GM19240 (cell line): ENCODE measurements at regions not wholly inside any gene's neighbourhood (a gene's known extent, or its start where the extent isn't known, plus 50 kb on each side); places are given as distances from the start of the nearest gene placed in this dataset.

Experiments
- DNase-seq: peaks from one replicate; pipeline ENCODE4 v3.0.0; 2011; ENCODE audit warnings: low spot score; ENCODE audit not compliant: insufficient read length

DNA sequence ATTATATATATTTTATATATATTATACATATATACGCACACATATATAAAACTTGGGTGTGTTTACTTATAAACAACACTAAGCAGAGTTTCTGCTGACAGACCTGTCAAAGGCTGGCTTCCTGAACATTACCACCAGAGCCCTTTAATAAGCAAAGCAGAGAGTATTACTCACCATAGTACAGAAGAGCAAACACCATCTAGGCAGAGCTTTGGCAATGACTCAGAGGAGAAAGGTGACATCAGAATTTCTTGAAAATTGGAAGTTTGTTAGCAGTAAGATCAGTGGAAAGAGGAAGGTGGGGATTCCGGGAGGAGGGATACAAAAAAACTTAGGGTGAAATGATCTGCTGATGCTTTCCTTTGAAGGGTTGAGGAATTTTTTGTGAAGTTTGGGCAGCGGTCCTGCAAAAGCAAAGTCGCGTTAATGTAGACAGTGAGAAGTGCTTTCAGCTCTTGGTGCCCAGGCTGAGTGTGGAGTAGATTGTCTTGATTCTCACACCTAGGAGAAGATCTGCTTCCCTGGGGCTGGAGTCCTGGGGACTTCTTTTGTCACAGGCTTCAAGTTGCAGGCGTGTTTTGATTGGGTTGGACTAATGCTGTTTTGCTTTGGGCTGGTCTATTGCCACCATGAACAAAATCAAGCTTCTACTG, 109.6 kb upstream of the BACH2 start:
- DNase-seq, result no peak

DNA sequence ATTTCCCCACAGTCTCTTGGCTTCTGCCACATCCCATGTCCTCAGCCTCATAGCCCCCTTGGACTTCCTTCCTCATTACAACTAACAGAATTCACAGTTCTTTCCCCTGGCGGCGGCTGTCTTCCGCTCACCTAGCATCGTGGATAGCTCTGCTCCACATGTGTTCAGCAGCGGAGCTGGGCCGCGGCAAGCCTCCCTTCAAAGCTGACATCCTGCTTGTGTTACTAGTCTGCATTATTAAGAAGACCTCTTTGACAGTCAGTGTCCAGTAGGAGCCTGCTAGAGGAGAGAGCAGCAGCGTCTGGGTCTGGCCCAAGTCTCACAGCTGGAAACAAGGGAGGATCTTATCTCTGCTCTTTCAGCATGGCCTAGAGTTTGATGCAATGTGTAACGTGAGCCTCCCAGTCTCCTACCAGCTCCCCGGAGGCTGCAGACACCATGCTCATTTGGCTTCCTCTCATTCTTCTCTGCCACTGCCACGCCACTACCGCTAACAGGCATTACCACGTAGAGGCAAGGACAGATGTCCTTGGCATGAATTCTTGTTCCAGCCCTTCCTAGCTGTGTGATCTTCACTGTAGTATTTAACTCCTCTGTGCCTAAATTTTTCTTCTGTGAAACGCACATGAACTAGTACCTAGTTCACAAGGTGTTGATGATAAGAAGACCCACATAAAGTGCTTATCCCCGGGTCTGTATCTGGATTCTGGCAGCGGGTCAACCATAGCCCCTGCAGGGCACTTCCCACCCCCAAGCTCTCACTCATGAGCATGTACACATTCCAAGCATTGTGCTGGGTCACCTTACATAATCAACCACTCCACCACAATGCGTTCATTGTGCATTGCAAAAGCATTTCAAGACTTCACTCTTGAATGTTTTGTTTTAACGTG, 107.1 kb upstream of the BACH2 start:
- DNase-seq, result no peak

DNA sequence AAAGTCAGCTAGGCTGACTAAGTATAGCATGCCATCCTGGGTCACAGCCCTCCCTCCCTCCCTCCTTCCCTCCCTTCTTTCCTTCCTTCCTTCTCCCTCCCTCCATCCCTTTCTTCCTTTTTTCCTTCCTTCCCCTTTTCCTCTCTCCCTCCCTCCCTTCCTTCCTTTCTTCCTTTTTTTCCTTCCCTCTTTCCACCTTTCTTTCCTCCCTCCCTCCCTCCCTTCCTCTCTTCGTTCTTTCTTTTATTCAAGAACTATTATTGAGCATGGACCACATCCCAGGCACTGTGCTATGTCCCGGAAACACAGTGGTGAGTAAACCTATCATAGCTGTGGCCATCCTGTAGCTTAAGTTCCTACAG, 106.2 kb upstream of the BACH2 start:
- no peak for DNase-seq

DNA sequence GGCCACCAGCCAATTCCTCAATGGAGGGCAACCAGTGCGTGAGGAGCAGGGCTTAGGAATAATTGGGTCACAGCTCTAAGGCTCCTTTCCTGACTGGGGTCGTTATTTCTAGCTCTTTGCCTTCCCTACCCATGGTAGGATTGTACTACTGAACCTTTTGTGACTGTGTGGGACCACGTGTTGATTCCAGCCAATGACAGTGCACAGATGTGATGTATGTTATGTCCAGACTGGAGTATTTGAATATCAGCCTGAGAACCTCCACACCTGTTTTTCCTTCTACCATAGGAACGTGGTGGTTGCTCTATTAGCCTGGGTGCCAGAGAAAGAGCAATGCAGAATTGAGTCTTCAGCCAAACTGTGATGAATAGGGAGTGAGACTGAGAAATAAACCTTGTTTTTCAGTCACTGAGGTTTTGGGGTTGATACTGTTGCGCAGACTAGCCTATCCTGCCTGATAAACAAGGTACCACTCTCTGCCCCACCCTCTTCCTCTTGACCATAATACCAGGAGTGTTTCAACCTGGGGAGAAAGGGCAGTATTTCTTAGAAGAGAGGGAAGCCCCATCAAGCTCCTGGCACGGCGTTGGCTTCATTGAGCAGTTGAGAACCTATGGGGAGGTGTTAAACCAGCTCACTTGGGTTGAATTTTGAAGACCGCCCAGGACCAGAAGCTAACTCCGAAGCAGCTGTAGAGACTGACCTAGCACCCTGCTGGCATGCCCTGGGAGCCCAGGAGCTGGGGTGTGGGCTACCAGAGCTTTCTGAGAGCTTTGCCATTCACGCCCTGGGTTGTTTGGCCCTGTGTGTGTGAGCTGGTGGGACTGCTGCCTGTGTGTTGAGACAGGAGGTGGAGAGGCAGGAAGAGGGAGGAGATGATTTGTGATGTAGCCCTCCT, 105.5 kb upstream of the BACH2 start:
- no peak for DNase-seq

DNA sequence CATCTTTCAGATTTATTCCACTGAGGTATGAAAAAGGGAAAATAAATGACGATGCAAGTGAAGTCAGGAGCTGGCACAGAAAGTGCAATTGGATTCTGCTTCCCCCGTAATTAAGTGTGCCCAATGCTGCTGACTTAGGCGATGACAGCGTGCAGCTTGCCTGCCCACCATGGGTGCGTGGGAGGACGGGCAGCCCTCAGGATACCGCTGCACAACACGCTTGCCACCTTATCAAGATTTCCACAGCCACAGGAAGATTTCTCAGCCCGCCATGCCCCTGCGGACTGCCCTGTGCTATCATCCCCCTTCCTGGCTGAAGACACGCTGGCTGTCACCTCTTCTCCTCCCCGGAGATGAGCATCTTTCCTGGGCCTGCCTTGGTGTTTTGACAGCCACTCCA, 103.3 kb upstream of the BACH2 start:
- no peak for DNase-seq

DNA sequence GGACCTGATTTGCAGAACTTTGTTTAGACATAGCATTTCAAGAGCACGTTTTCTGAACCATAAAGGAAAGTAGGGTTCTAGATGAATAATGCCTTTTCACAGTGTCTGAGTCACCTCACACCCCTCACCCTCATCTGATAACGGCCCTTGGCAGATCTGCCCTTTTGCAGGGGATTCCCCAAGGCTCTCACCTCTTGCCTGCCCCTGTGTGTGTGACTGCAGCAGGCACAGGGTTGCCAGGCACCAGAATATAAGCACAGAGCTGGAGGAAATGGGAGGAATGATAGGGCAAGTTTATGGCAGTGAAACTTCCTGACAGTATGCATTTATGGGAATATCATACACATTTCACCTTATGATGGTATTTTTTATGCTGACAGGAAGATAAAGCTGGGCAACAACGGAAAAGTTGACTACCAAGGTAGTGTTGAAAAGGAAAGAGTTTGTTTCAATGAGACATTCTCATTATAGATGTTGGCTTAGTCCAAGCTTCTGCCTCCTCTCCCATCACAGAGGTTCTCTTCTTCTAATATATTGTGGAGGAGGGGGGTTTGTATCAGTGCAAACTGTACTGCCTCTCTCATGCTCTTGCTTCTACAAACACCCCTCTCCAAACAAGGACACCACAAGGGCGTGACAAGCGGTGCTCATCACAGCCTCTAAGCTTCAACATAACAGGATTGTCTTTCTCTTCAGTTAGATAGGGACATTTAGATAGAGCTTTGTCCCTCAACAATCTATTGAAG, 101.5 kb upstream of the BACH2 start:
- DNase-seq, result no peak

DNA sequence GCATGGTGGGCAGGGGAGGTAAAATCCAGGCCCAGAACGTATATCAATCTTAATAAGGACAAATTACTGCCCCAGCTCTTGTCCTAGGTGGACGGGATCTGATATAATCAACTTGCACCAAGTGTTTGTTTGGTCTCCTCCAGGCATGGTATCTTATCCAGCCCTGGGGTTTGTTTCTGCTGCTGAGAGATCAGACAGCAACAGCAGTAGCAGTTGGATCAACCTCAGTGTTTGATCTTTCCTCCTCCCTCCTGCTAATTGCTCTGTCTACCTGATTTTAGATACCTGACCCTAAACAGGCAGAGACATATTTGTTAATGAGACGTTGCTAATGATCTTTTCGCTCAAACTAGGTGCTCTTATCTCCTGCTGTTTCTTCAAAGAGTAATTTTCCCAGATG, 100.4 kb upstream of the BACH2 start:
- DNase-seq, result no peak

DNA sequence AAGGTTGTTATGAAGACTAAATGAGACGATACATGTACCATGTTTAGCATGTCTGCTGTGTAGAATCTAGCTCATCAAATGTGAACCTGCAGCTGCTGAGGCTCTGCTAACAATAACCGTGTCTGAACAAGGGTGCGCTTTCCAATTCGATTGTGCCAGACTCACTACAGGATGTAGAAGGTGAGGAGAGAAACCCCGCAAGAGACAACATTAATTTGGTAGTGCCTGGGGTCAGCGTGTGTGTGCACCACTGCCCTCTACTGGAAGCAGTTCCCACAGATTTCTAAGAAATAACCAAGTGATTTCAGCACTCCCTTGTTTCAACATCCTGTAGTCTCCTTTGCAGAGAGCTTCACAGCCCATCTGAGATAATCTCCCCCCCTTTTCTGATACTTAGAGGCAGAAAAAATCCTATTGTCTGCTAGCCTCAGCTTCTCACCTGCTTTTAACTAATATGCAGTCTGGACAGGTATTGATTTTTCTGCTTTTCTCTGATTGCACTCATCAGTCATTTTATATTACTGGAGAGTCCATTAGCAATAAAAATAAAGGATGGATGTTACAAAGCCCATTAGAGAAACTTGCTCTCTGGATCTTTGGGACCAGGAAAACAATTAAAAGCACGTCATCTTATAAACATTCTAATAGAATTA, 96.7 kb upstream of the BACH2 start:
- DNase-seq, result no peak

DNA sequence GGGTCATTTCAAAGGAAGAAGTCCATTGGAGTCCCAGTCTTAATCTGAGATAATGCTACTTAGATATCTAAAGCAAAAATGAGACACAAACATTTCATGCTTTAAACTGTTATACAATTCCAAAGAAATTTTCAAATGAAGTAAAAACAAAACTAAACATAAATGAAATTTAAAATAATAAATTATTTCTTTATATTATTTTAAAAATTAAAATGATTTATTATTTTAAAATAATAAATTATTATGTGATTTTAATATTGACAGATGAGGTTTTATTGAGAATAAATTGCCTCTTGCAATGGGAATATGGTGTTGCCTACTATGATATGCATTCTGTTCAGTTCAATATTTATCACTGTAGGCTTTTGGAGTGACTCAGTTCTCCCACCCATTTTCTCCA, 93.7 kb upstream of the BACH2 start:
- no peak for DNase-seq

DNA sequence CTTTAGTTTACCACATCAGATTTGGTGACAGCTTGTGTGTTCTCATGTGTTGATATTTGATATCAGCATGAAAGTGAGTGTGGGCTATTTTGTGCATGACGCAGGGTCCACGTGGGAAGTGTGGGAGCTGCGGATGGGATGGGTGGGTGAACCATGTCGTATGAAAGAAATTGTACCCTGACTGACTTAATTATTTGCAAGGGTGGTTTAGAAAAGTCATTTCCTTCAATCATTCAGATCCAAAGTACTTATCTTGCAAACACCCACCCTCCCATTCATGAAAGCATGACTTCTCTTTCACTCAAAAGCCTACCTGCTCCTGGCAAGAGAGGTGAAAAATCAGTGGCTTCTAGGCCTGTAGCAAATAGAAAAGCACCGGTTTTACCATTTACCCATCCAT, 91.8 kb upstream of the BACH2 start:
- DNase-seq, result no peak

DNA sequence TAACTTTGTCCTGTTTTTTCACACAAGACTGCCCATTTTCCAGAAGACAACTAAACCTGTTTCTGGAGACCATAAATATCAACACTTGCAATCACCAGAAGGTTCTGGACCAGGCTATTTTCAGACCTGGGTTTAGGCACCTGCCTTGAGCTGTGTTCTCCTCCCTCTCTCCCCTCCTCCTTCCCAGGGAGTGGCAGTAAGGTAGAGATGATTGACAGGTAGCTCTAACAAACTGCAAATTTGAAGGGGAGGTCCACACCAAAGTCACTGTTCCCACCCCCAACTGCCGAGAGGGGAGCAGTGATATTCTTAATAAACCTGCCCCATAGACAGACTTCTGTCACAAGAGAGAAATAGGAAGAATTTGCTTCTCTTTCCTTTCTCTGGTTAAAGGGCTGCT, 91.2 kb upstream of the BACH2 start:
- no peak for DNase-seq

DNA sequence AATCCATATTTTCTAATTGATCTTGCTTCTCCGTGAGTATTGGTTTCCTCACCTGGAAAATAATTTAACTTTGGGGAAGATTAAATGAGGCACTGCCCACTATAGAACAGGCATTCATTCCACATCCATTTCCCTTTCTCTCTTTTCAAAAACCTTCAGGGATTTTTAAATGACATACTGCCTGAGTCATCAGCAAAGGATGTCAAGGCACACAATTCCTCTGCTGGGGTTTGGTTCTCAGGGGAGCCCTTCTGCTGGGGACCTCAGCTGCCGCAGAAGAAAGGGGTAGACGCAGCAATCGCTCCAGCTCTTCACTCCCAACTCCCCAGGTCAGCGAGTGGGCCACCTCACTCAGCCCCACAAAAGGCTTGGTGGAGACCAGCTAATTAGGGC, 90.7 kb upstream of the BACH2 start:
- DNase-seq, result no peak

DNA sequence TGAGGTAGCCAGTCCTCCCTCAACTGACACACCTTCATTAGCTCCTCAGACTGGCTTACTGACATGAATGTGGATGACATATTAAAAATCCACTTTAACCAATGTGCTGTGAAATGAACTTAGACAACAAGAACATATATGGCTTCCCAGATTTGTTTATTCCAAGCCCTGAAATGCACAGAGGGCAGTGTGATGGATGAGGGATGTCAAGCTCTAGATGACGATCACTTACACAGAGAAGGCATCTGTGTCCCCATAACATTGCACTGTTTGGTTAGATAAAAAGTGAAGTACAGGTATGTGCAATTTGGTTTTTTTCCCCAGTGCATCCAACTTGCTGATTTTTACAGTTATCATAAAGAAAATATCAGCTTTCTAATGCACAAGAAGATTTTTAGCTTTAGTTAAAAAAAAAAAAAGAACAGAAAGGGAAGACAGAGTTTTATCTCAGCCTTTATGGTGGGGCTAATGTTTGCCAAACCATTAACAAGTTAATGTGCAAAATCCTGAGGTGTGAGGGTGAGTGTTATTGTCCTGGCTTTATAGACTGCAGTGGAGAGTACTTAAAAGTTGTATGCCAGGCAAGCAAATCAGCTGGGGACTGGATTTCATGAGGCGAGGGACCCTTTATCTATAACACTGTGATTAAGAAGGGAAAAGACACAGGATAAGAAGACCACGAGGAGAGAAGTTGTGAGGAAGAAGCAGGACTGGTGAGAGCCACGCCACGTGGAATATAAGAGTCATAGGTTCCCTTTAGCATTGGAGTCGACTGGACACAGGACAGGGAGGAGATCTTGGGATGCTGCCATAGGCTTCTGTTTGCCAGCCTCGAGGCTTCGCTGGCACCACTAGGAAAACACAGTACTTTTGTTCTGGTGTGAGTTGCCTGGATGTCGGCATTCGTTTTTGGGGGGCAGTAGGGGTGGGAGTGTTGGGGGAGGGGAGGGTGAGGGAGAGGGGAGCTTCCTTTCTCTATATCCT, 90.0 kb upstream of the BACH2 start:
- DNase-seq, result no peak

DNA sequence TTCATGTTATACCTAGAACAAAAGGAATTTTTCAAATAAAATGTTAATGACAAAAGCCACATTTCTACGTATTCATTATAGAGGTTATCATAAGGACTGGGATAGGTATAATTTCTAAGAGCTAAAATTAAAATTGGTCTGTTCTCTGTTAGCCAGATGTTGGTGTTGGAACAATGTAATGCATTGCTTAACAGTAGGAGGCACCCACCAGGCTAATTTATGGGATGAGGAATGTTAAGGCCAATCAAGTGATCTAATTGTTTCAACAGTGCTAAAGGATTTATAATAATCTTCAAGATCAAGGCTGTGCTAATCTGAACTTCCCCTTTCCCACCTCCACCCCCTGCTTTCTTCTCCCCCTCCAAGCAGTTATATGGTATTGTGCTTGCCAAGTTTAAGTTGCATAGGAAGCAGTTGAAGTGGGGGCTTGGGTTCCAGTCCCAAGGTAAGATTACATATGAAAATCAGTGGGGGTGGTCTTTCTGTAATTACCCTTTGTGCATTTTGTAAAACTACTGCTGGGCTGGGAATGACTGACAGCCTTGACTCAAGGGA, 89.2 kb upstream of the BACH2 start:
- DNase-seq, result no peak

DNA sequence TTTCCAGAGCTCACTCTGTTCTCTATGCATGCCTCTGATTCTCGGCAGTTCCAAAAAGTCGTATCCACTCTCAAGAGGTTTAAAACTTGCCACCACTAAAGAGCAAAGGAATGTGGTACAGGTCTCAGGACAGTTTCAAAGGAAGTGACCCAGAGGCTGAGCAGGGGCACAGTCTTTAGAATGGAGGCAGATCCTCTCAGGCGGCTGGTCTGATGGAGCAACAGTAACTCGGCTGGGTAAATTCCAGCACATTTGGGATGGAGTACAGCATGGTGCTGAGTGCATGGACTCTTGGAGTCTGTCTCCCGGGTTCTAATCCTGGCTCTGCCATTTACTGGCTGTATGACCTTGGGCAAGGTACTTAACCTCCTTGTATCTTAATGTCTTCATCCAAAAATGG, 88.1 kb upstream of the BACH2 start:
- no peak for DNase-seq

DNA sequence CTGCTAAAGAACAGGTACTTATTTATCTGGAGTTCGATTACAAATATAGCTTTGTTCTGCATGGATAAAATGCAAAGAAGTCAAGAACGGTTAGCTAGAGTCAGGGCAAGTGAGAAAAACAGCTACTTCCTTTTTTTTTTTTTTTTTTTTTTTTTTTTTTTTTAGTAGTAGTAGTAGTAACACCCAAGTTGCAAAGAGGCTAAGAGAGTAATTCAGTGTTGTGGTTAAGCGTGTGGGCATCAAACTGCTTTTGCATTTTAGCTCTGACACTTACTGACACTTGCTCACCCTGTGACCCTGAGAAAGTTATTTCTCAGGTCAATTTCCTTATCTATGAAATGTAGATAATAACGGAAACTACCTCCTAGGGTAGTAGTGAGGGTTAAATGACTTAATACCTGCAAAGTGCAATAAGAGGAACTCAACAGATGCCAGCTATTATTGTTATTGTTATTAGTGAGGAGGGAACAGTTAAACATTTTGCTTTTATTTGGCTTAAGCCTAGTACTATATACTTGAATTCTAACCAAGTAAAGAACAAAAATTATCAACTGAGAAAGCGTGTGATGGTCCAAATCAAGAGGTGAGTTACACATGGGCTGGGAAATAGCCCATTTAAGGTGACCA, 86.7 kb upstream of the BACH2 start:
- no peak for DNase-seq

DNA sequence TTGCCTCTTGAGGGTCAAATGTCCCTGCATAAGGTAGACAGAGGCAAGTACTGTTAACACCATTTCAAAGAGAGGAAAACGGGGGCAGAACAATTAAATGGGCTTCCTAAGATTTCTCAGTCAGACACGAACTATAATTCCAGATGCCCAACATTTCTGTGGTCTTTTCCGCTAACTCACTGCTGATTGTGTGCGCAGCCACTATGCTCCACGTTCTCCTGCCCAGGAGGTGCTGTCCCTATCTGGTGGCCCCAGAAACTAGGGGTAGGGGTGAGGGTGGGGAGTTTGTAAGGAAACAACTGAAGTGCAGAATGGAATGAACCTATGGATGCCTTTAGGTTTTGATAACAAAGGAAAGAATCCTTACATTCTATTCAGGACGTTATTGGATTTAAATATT, 86.1 kb upstream of the BACH2 start:
- DNase-seq, result no peak

DNA sequence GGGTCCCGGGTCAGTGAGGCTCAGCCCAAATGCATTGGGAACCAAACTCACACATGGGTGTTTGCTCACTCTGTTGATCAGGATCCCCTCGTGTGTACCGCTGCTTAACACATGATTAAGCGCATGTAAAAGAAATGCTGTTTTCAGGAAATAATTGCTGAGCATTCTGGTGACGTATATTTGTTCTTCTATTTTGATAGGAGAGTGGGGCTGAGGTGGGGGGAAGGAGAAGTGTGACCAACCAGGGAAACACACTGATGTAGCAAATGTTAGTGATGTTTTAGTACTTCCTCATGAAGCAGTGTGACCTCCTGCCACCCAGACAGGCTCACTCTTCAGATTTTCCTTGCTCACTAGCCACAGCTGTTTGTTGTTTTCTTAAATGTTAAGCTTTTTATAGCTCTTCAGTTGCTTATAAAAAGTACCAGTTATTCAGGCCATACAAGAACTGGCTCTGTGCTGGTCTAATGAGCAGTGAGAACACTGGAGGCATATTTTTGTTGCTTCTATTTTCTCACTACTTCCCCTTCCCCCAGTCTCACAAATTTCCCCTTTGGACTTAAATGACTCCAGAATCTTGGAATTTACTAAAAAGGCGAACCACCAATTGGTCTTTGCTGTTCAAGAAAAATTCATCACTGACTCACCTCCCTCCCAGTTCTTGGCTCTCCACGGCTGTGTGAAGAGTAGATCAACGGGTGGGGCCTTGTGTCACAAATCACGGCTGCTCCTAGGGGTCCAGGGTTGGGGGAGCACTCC, 79.2 kb upstream of the BACH2 start:
- no peak for DNase-seq
